Prostate gland (tissue), 2 donors: ENCODE measurements at regions not wholly inside any gene's neighbourhood (a gene's known extent, or its start where the extent isn't known, plus 50 kb on each side); places are given as distances from the start of the nearest gene placed in this dataset.

Experiments used
- DNase-seq: peaks from one replicate; pipeline ENCODE4 v3.0.0-alpha.2; 2019; ENCODE audit warnings: low spot score
- H3K27ac ChIP-seq, 2 donors: fragments of 200-600 bp; sonication (generic); 2 replicates each; pipeline ENCODE4 v1.5.1; 2017 to 2019
- H3K27me3 ChIP-seq: fragments of 200-600 bp; sonication (generic); replicated peaks from 2 replicates; pipeline ENCODE4 v1.5.1; 2019; ENCODE audit not compliant: insufficient read depth
- H3K36me3 ChIP-seq, 2 donors: fragments of 200-600 bp; sonication (generic); 1 replicate in 1 of 2; 2 replicates in 1 of 2; pipeline versions ENCODE4 v1.5.1 to v1.8.1; 2017 to 2019
- H3K4me1 ChIP-seq: fragments of 200-600 bp; sonication (generic); replicated peaks from 2 replicates; pipeline ENCODE4 v1.5.1; 2019
- H3K4me3 ChIP-seq, 2 donors: fragments of 200-600 bp; sonication (generic); 2 replicates each; pipeline ENCODE4 v1.5.1; 2017 to 2019
- H3K9me3 ChIP-seq: fragments of 200-600 bp; sonication (generic); 2 replicates; pipeline ENCODE4 v1.5.1; 2017
- POLR2A ChIP-seq: fragments of 450-650 bp; IDR thresholded peaks from one replicate; pipeline ENCODE4 v1.6.1; 2016; ENCODE audit warnings: antibody characterized with exemption, mild to moderate bottlenecking
- POLR2AphosphoS5 ChIP-seq: sonication (generic); formaldehyde crosslinking; IDR thresholded peaks from one replicate; pipeline ENCODE4 v1.6.1; 2017; ENCODE audit warnings: antibody characterized with exemption
- WGBS: methylation state at CpG from one replicate; pipeline ENCODE4 v1.1.5; 2018; 5-methylcytosine and 5-hydroxymethylcytosine counted together
- intact Hi-C: fragments of 100-400 bp; cut with DNase I; formaldehyde crosslinking; loops from one replicate; pipeline ENCODE4 v1.14.2; 2022
- TF ChIP-seq, protein P1 (sequence below), 4 experiments: fragments of 200-600 bp in 2 of 4; fragments of 450-650 bp in 2 of 4; sonication (generic) in 2 of 4; IDR thresholded peaks; 1 replicate in 3 of 4; 2 replicates in 1 of 4; pipeline ENCODE4 v1.5.1; 2016 to 2019; ENCODE audit warnings: antibody characterized with exemption in 4 of 4, mild to moderate bottlenecking in 2 of 4, moderate library complexity in 2 of 4

DNA sequence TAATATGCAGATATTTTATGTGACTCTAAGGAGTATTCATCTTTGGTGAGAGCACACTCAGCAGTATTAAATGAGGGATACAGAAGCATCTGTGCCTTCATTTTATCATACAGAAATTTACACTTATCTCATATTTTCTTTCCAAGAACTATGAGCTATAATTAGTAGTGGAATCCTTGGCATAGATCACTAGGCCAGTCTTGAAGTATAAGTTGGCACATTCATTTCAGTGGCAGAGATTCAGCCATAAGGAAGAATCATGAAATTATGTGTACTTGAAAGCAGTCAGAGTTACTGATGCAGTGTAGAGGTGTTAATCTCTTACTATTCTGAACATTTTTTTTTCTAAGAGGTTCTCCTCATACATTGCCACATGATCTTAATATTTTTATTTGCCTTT is 393.6 kb upstream of the GOLIM4 start:
- intact Hi-C loops = no loop called here

DNA sequence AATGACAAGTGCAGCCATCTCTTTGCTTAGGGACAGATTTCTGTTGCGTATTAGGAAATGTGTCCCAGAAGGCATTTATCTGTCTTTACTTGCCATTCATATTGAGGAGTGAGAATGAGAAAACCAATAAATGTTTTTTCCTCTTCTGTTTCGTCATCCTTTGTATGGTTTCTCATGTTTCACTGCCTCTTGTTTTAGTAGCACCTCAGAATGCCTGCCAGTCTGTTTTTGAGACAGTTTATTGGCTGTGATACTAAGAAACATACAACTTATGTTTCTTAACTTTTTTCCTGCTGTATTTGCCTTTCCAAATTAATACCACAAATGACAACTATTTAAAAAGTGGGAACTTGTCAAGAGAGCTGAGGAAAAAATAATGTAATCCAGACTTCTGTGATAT is 390.2 kb upstream of the GOLIM4 start:
- Histone ChIP-seq H3K27me3 (no peaks in the 10 kb centered on the region), H3K4me1 (no peaks in the 10 kb centered on the region), H3K4me3 (no peak overlapping the region), H3K36me3 (no peaks in the 10 kb centered on the region), H3K27ac (no peak overlapping the region), H3K9me3 (no peaks in the 10 kb centered on the region)
- DNase-seq = no peak
- intact Hi-C loops = no loop called here
- TF ChIP-seq, protein P1, sequence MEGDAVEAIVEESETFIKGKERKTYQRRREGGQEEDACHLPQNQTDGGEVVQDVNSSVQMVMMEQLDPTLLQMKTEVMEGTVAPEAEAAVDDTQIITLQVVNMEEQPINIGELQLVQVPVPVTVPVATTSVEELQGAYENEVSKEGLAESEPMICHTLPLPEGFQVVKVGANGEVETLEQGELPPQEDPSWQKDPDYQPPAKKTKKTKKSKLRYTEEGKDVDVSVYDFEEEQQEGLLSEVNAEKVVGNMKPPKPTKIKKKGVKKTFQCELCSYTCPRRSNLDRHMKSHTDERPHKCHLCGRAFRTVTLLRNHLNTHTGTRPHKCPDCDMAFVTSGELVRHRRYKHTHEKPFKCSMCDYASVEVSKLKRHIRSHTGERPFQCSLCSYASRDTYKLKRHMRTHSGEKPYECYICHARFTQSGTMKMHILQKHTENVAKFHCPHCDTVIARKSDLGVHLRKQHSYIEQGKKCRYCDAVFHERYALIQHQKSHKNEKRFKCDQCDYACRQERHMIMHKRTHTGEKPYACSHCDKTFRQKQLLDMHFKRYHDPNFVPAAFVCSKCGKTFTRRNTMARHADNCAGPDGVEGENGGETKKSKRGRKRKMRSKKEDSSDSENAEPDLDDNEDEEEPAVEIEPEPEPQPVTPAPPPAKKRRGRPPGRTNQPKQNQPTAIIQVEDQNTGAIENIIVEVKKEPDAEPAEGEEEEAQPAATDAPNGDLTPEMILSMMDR (IDR thresholded peaks at IDR 0.05) = no peak
- TF ChIP-seq POLR2A = no peak
- TF ChIP-seq POLR2AphosphoS5 = no peak
- WGBS = 20% methylated on average over 2 of the region's 2 CpGs

More for the DNA sequence above, 393.6 kb upstream of the GOLIM4 start:
- Histone ChIP-seq H3K4me3 (no peak overlapping the region), H3K36me3 (no peaks in the 10 kb centered on the region), H3K9me3 (no peaks in the 10 kb centered on the region), H3K27ac (no peak overlapping the region), H3K4me1 (no peaks in the 10 kb centered on the region), H3K27me3 (no peaks in the 10 kb centered on the region)
- TF ChIP-seq POLR2A = no peak
- TF ChIP-seq POLR2AphosphoS5 = no peak
- TF ChIP-seq, protein P1 (IDR thresholded peaks at IDR 0.05) = no peak
- DNase-seq = no peak

DNA sequence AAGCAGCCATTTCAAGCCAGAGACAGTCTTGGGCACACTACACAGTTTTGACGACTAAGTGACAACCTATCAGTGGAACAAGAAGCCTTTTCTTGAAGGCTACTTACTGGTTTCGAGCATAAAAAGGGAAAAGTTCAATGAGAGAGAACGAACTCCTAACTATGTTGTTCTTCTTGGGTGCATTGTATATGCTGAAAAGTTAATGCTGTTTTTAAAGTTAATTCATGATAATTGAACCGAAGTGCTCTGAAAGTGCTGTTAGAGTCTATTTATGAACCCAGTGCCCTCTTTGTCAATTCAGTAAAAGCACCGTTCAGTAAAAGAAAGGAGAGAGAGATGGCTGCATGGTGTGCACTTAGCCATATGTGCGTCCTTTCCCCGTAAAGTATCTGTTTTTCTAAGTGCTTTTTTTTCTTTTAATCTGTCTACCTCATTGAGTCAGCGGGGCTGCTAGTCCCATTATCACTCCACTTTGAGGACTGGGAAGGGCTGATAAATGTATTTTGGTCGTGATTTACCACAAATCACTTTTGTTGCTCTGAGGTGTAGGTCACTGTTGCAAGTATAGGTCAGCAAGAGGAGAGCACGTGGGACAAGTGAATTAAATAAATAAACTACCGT is 380.7 kb upstream of the GOLIM4 start:
- no peak for DNase-seq
- no peaks in the 10 kb centered on the region for H3K9me3 ChIP-seq

DNA sequence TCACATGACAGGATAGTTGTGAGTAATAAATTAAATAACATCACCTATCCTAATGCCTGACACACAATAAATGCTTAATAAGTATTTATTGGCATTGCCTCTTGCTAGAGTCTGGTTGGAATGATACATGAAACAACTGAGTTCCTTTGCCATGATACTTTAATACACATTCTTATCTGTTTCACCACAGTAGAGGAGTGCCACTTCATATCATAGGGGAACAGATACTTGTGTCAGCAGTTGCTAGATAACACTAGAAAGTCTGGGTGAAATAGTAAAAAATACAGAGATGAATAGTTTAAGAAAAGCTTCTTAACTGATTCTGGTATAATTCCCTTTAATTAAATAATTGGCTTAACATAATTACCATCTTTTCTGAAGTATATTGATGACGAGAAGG is 380.0 kb upstream of the GOLIM4 start:
- no peaks in the 10 kb centered on the region for H3K9me3 ChIP-seq
- no peaks in the 10 kb centered on the region for H3K36me3 ChIP-seq
- intact Hi-C loops = no loop called here
- no peak overlapping the region for H3K4me3 ChIP-seq
- no peaks in the 10 kb centered on the region for H3K4me1 ChIP-seq
- TF ChIP-seq, protein P1 (IDR thresholded peaks at IDR 0.05) = no peak
- TF ChIP-seq POLR2AphosphoS5 (no peak), POLR2A (no peak)
- H3K27me3 ChIP-seq = no peaks in the 10 kb centered on the region
- no peak overlapping the region for H3K27ac ChIP-seq
- WGBS = 98% methylated on average over 1 of the region's 1 CpG
- no peak for DNase-seq

More for the DNA sequence above, 380.7 kb upstream of the GOLIM4 start:
- Histone ChIP-seq H3K27ac (no peak overlapping the region), H3K27me3 (no peaks in the 10 kb centered on the region), H3K4me1 (no peaks in the 10 kb centered on the region), H3K36me3 (no peaks in the 10 kb centered on the region), H3K4me3 (no peak overlapping the region)
- 72% methylated on average over 11 of the region's 11 CpGs for WGBS
- TF ChIP-seq, protein P1 (IDR thresholded peaks at IDR 0.05) = no peak
- no peak for TF ChIP-seq POLR2A
- no peak for TF ChIP-seq POLR2AphosphoS5
- intact Hi-C loops = no loop called here

DNA sequence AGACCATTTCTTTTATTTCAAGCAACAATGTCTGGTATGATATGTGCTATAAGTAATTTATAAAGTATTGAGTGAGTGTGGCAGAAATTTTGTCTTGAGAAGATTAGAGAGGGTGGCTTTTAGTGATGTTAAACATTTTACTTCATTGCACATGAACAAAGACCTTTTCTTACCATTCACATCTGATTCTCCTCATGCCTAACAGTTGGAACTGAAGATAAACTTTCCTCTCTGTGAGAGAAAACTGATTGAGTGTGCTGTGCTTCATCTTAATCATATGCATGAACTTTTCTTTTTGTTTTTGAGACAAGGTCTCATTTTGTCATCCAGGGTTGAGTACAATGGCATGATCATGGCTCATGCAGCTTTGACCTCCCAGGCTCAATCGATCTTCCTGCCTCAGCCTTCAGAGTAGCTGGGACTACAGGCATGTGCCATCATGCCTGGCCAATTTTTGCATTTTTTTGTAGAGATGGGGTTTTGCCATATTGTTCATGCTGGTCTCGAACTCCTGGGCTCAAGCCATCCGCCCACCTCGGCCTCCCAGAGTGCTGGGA is 377.7 kb upstream of the GOLIM4 start:
- TF ChIP-seq, protein P1 (IDR thresholded peaks at IDR 0.05) = no peak
- no peaks in the 10 kb centered on the region for H3K4me1 ChIP-seq
- H3K4me3 ChIP-seq = no peak overlapping the region
- 92% methylated on average over 4 of the region's 4 CpGs for WGBS
- H3K36me3 ChIP-seq = no peaks in the 10 kb centered on the region
- intact Hi-C loops = no loop called here
- H3K27ac ChIP-seq = no peak overlapping the region
- H3K27me3 ChIP-seq = no peaks in the 10 kb centered on the region
- no peaks in the 10 kb centered on the region for H3K9me3 ChIP-seq
- no peak for DNase-seq
